GM19239 (cell line): ENCODE measurements at regions not wholly inside any gene's neighbourhood (a gene's known extent, or its start where the extent isn't known, plus 50 kb on each side); places are given as distances from the start of the nearest gene placed in this dataset.
"Not testable (repeated sequence)": the region's sequence is repeated elsewhere in the genome, so short reads cannot be mapped to it uniquely, and the experiment has no call there.

Source experiments
- DNase-seq: peaks from one replicate; pipeline ENCODE4 v3.0.0; 2011; ENCODE audit warnings: low spot score; ENCODE audit not compliant: insufficient read length
- FAIRE-seq: peaks from 2 replicates; lab custom pipeline; 2011; peaks lifted over from hg19 to GRCh38; lab: Jason Lieb, UNC

DNA sequence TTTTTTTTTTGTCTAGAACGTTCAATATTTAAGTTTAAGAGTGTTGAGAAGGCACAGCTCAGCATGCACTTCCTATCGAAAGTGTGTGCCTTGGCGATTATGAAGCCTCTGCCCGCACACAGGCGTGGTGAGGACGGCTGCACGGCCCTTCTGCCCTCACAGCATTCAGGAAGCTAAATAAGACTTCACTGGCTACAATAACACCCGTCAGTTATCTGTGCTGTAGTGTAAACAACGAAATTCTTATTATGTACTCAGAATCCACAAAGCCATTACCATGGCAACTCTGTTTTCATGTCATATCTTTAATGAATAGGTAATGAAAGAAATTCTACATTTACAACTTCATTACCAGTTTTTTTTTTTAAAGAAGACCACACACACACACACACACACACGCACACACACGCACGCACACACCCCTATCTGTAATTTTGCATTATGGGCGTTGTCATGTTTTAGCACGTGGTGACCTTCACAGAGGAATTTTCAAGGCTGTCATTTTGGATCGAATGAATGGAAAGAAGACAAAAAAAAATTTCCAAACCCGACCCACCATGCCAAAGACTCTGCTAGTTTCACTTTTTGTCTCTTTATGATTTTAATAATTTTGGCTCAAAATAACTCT is 254.8 kb upstream of the CTBP2 start:
- no peak for DNase-seq

GRCh38 chr10:125411724-125412123 is 251.4 kb upstream of the CTBP2 start:
- DNase-seq = no peak
- FAIRE-seq = no peak

More for the DNA sequence above, 254.8 kb upstream of the CTBP2 start:
- FAIRE-seq = no peak

- FAIRE-seq (no peak), DNase-seq (no peak)
Measured at GRCh38 chr10:125409756-125410155, 249.4 kb upstream of the CTBP2 start.

DNA sequence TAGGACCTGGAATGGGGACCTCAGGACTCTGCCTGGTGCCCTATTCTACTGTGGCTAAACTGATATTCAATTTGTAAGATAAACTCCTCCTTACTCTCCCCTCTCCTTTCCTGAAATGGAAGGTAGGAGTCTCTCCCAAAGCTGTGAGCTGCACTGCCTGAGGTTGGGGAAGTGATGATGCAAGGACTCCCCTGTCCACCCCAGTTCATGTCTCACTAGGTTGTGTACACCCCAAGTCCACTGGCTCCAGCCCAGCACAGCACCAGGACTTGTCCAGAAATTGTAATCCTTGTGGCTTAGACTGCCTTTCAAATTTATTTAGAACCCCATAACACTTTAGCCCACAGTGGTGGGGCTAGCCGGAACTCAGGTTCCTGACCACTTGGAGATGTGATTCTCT is 247.2 kb upstream of the CTBP2 start:
- DNase-seq = no peak
- FAIRE-seq = no peak

DNA sequence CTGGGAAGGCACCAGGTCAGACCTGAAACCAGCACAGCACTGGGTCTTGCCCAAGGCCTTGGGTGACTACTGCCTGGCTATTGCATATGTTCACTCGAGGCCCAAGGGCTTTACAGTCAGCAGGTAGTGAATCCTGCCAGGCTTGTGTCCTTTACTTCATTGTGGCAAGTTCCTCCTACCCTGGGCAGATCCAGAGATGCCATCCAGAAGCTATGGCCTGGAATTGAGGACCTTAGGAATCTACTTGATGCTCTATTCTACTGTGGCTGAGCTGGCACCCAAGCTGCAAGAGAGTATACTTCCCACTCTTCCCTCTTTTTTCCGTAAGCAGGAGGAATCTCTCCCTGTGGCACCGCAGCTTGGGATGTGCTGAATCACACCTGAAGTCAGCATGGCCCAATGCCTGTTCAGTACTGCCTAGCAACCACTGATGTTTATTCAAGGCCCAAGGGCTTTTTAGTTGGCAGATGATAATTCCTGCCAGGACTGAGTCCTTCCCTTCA is 246.7 kb upstream of the CTBP2 start:
- no peak for FAIRE-seq
- no peak for DNase-seq

GRCh38 chr10:125404902-125405301 is 244.5 kb upstream of the CTBP2 start:
- DNase-seq, FAIRE-seq: not testable (repeated sequence)

- FAIRE-seq (no peak), DNase-seq (no peak)
Measured at GRCh38 chr10:125401462-125401861, 241.1 kb upstream of the CTBP2 start.

GRCh38 chr10:125399289-125399688 is 238.9 kb upstream of the CTBP2 start:
- DNase-seq (no peak), FAIRE-seq (no peak)

- DNase-seq (no peak), FAIRE-seq (no peak)
Measured at GRCh38 chr10:125398270-125398669, 237.9 kb upstream of the CTBP2 start.

GRCh38 chr10:125397608-125398007 is 237.2 kb upstream of the CTBP2 start:
- no peak for FAIRE-seq
- DNase-seq = no peak

GRCh38 chr10:125396676-125397075 is 236.3 kb upstream of the CTBP2 start:
- no peak for DNase-seq
- no peak for FAIRE-seq

DNA sequence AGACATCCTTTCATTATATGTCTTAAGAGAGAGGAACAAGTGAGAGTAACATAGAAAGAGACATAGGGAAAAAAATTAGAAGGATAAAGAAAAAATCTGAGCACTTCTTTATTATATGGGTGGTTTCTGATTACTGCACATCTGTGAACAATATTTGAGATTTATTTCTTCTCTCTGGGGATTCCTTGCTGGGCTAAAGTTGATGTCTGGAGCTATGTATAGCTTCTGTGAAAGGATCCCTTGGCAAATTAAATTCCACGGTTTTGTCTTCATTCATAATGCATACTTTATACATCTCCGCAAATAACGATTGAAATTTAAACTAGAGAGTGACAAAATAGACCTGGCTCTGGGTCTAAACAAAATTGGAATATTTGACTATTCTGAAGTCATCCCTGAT is 232.2 kb upstream of the CTBP2 start:
- DNase-seq (no peak), FAIRE-seq (no peak)

GRCh38 chr10:125392154-125392553 is 231.8 kb upstream of the CTBP2 start:
- FAIRE-seq = no peak

DNA sequence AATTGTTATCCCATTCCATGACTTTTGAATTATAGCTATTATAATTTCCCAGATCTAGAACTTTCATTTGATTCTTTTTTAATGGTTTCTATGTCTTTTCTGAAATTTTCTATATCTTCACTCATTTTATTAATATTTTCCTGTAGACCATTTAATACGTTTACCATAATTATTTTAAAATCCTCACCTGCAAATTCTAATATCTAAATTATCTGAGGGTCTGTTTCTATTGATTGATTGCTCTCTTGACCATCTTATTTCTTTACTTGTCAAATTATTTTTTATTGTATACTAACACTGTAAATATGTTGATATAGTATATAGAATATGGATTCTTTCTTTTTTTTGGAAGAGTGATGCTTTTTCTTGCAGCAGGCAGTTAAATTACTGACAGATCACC is 229.3 kb upstream of the CTBP2 start:
- no peak for FAIRE-seq
- DNase-seq = no peak

More at GRCh38 chr10:125392154-125392553, 231.8 kb upstream of the CTBP2 start:
- no peak for DNase-seq

DNA sequence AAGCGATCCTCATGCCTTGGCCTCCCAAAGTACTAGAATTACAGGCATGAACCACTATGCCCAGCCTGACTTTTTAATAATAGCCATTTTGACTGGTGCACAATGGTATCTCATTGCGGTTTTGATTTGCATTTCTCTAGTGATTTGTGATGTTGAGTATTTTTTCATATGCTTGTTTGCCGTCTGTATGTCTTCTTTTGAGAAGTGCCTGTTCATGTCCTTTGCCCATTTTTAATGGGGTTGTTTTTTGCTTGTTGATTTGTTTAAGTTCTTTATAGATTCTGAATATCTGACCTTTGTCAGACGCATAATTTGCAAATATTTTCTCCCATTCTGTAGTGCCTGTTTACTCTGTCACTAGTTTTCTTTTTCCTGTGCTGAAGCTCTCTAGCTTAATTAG is 219.2 kb upstream of the CTBP2 start:
- no peak for FAIRE-seq
- DNase-seq = no peak

DNA sequence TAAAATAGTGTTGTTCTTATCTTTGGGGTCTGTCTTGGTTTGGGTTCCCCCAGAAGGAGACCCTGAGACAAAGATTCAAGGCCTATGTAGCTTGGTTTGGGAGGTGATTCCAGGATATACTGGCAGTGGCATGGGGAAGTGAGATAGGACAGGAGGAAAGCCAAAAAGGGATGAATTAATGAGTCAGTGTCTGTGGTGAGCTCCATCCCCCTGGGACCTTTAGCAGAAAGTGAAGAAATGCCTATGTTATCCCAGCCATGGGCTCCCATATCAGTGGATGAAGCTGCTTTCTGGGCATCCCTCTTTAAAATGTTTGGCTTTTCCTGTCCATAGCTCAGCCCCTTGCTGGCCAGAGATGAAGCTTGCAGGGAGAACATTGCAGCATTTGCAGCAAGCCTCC is 217.0 kb upstream of the CTBP2 start:
- FAIRE-seq = no peak

DNA sequence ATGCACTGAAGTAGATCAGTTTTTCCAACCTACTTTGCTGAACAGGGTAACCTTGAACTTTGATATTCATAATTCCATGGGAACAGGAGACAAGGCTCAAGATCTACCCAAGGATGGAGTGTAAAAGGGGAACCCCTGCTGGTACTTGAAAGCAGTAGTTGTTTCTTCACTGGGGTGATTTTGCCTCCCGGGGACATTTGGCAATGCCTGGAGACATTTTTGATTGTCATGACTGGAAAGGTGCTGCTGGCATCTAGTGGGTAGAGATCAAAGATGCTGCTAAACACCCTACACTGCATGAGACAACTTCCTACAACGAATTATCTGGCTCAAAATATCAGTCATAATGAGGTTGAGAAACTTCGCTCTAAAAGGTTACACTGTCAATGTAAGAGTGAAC is 214.8 kb upstream of the CTBP2 start:
- no peak for FAIRE-seq
- no peak for DNase-seq

More for the DNA sequence above, 217.0 kb upstream of the CTBP2 start:
- DNase-seq = no peak

- FAIRE-seq (no peak), DNase-seq (no peak)
Measured at GRCh38 chr10:125373546-125373945, 213.2 kb upstream of the CTBP2 start.

DNA sequence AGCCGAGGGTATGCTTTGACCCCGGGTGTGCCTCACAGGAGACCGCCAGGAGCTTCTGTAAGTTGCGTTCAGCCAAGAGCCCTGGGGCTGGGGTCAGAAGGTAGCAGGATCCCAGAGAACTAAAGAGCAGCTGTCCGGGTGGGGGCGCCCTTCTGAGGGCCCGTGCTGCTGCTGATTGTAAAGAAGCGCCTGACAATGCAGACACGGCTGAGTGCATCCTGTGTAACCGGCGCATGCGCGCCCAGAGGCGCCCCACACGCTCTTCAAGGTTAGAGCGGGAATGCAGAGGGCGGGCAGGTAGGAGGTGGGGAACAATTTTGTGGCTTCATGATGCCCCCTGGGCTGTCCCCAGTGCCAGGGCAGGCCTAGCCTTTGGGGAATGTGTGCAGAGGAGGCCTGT is 210.2 kb upstream of the CTBP2 start:
- DNase-seq = no peak
- FAIRE-seq = no peak

GRCh38 chr10:125369382-125370326 is 209.3 kb upstream of the CTBP2 start:
- FAIRE-seq = no peak
- DNase-seq = no peak

DNA sequence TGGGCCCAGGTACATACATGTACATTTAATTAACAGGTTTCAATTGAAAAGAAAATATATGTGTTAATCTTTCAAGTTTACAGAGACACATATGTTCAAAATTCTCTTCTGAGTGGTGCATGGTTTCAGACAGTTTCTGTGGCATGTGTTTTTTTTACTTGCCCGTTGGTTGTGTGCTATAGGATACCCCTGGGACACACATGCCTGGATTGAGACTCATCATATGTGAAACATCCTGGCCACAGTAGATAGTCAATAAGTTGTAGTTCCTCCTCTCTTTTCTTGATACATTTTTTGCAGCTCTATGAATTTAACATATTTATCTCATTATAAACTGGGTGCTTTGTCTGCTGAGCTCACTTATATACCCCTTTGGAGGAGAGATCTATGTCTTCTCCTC is 207.8 kb upstream of the CTBP2 start:
- FAIRE-seq (no peak), DNase-seq (no peak)
